ENCODE measurements at regions not wholly inside any gene's neighbourhood (a gene's known extent, or its start where the extent isn't known, plus 50 kb on each side); places are given as distances from the start of the nearest gene placed in this dataset.

GRCh38 chr20:48171071-48171470 lies 385.8 kb upstream of the SULF2 start:
- DNase-seq (ENCODE audit: low read depth in 2 of 3, low spot score in 2 of 3) = no peak

GRCh38 chr20:48170625-48171024 lies 385.3 kb upstream of the SULF2 start:
- DNase-seq (ENCODE audit: low read depth in 2 of 3, low spot score in 2 of 3) = no peak

GRCh38 chr20:48169650-48170225 lies 384.5 kb upstream of the SULF2 start:
- DNase-seq (ENCODE audit: low read depth in 2 of 3, low spot score in 2 of 3) = no peak

- no peak for DNase-seq (ENCODE audit: low read depth in 2 of 3, low spot score in 2 of 3)
Observed at GRCh38 chr20:48166082-48166835, 381.0 kb upstream of the SULF2 start.

DNA sequence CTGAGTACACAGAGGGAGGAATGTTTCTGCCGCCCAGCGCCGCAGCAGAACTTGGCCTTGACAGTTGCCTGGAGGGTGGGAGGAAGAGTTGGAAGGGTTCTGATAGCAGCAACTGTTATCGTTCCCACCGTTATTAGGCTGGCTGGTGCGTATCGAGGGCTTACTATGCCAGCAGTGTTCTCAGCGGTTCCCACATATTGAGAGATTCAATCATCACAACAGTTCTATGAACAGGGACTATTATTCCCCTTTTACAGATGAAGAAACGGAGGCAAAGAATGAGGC lies 380.1 kb upstream of the SULF2 start:
- no peak for DNase-seq (ENCODE audit: low read depth in 2 of 3, low spot score in 2 of 3)

DNA sequence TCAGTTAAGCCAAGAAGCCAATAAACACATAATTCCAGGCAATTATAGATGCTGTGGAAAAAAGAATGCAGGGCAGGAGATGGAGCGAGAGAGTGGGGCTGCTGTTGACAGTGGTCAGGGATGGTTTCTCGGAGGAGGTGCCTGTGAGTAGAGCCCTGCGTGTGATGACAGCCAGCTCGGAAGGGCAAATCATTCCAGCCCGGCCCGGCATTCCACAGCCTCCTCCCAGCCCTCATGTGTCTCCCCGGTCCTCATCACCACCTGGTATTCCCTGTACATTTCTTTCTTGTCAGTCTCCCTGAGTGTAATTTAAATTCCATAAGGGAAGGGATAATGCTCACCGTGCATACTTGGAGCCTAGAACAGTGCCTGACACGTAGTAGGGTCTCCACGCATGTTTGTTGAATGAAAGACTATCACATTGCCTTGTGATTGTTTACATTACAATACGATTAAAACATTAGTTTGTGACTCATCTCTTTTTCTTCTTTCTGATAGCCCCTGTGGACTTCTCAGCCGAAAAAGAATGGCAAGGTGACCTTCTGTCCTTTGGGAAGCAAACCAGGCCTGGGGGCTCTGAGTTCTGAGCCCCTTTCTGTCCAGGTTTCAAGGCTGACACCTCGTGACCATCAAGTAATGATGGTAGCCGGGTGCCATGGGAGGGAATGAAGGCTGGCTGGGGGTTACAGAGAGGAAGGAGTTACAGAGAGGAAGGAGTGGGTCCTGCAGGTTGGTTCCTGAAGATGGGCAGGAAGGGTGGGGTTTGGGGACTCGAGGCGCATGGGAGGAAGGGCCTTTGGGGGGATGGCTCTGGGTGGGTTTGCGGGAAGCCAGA lies 379.5 kb upstream of the SULF2 start:
- DNase-seq (ENCODE audit: low read depth in 2 of 3, low spot score in 2 of 3) = no peak

GRCh38 chr20:48164034-48164433 lies 378.8 kb upstream of the SULF2 start:
- DNase-seq (ENCODE audit: low read depth in 2 of 3, low spot score in 2 of 3) = no peak

GRCh38 chr20:48163505-48163904 lies 378.2 kb upstream of the SULF2 start:
- no peak for DNase-seq (ENCODE audit: low read depth in 2 of 3, low spot score in 2 of 3)

DNA sequence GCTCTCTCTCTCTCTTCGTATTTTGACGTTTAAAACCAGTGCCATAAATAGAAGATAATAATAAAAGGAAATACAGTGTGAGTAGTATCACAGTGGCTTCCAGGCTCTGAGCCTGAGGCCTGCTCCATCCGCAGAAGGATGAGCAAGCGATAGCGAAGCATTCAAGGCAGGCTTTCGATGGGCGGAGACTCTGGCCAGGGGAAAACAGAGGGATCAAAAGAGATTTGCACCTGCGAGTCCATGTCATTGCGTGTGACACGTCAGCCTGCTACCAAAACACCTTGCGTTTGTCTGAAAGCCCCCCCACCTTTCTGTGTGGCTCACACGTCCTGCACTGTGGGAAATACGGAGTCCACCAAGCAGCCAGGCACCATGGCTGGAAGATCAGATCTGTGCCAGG lies 377.3 kb upstream of the SULF2 start:
- DNase-seq (ENCODE audit: low read depth in 2 of 3, low spot score in 2 of 3) = no peak

GRCh38 chr20:48159145-48160008 lies 374.1 kb upstream of the SULF2 start:
- no peak for DNase-seq (ENCODE audit: low read depth in 2 of 3, low spot score in 2 of 3)

GRCh38 chr20:48158014-48158413 lies 372.7 kb upstream of the SULF2 start:
- DNase-seq (ENCODE audit: low read depth in 2 of 3, low spot score in 2 of 3) = no peak

DNA sequence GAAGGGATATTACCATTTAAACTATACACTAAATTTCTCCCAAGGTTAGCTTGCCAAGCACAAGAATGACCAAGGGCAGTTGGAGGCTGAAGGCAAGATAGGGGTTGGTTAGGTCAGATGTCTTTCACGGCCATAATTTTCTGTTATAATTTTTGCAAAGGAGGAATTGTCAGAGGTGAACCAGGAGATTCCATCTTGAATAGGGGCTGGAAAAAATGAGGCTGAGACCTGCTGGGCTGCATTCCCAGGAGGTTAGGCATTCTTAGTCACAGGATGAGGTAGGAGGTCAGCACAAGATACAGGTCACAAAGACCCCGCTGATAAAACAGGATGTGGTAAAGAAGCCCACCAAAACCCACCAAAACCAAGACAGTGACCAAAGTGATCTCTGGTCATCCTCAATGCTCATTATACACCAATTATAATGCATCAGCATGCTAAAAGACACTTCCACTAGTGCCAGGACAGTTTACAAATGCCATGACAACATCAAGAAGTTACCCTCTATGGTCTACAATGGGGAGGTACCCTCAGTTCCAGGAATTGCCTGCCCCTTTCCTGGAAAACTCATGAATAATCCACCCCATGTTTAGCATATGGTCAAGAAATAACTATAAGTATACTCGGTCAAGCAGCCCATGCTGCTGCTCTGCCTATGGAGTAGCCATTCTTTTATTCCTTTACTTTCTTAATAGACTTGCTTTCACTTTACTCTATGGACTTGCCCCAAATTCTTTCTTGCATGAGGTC lies 371.8 kb upstream of the SULF2 start:
- no peak for DNase-seq (ENCODE audit: low read depth in 2 of 3, low spot score in 2 of 3)

- no peak for DNase-seq (ENCODE audit: low read depth in 2 of 3, low spot score in 2 of 3)
Observed at GRCh38 chr20:48156521-48156920, 371.2 kb upstream of the SULF2 start.

- no peak for DNase-seq (ENCODE audit: low read depth in 2 of 3, low spot score in 2 of 3)
Observed at GRCh38 chr20:48155268-48155667, 370.0 kb upstream of the SULF2 start.

DNA sequence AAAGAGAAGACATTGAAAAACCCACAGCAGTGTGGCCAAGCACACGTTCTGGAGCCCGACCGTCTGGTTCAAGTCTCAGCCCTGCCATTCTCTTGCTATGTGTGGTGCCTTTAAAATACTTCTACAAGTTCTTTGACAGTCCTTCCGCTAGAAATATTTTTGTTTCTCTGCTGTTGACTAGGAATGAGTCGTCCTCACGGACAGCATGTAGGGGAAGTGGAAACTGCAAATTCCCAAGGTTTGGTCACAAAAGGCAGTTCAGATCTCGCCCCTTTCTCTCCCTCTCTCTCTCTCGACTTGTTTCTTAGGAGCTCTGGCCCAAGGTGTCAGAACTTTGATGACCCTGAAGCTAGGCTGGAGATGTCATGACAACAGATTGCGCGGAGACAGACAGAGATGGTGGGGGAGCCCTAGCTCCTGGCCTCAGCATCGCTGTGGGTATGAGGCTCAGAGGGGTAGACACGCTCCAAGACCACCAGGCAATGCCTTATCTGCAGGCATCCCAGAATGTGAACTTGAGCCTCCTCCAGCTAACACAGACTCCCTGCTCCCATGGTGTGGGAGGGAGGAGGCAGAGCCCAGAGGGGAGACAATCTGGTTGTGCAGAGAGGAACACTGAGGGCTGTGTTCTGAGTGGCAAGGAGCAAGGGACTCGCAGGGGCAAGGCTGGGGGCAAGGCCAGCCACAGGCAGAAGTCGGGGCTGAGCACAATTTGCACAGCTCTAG lies 368.9 kb upstream of the SULF2 start:
- no peak for DNase-seq (ENCODE audit: low read depth in 2 of 3, low spot score in 2 of 3)

DNA sequence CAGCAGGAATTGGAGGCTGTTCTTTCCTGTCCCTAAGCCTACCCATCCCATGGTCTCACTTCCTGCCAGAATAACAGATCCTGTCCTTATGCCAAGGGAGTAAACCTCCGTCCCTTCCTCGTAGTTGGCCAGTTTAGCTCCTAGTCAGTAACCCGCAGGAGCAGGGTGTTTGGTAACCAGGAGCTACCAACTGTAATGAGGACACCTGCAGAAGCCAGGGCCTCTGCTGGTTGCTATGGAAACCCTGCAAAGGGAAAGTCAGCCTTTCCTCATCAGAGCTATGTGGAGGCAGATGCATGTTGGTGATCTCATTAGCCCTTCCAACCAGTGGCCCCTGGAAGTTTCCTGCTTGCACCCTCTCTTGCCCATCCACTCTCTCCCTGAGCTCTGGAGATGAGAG lies 368.2 kb upstream of the SULF2 start:
- no peak for DNase-seq (ENCODE audit: low read depth in 2 of 3, low spot score in 2 of 3)

GRCh38 chr20:48153103-48153502 lies 367.8 kb upstream of the SULF2 start:
- DNase-seq (ENCODE audit: low read depth in 2 of 3, low spot score in 2 of 3) = no peak

DNA sequence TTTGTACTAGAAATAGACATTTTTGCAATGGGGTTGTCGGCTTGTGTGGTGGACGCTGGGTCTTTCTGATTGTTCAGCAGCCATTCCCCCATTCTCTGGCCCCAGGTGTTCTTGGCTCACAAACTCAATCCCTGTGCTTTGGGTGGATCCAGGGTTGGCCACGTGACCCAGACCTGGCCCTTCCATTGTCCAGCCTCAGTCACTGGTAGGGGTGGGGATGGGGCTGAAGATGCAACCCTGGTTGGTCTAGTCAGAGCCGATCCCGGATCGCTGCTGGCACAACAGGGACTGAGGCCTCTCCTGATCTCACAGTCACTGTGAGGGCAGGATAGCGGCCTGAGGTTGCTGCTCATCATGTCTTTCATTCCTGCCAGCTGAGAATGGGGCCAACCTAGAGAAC lies 365.3 kb upstream of the SULF2 start:
- no peak for DNase-seq (ENCODE audit: low read depth in 2 of 3, low spot score in 2 of 3)

- no peak for DNase-seq (ENCODE audit: low read depth in 2 of 3, low spot score in 2 of 3)
Observed at GRCh38 chr20:48149902-48150301, 364.6 kb upstream of the SULF2 start.

All from hematopoietic multipotent progenitor cell (in vitro differentiated cells).